NCI-H2107 treated with DMSO at 0.1 percent for 48 hours (cell line): ENCODE measurements at regions not wholly inside any gene's neighbourhood (a gene's known extent, or its start where the extent isn't known, plus 50 kb on each side); places are given as distances from the start of the nearest gene placed in this dataset.
A peak's percentile ranks its signal among the peaks of the same experiment; 100 is the strongest.

Experiments
- DNase-seq: peaks from one replicate; lab custom pipeline; 2025; ENCODE audit not compliant: unreplicated experiment; lab: John Stamatoyannopoulos, UW

GRCh38 chr4:123259676-123260646 lies 136.6 kb upstream of the SPRY1 start:
- no peak for DNase-seq

GRCh38 chr4:123260653-123261052 lies 135.9 kb upstream of the SPRY1 start:
- DNase-seq = no peak

- no peak for DNase-seq
These were observed 134.5 kb upstream of the SPRY1 start for GRCh38 chr4:123262080-123262479.

GRCh38 chr4:123265443-123265842 lies 131.2 kb upstream of the SPRY1 start:
- no peak for DNase-seq

- no peak for DNase-seq
These were observed 130.4 kb upstream of the SPRY1 start for GRCh38 chr4:123266221-123266620.

- DNase-seq = no peak
These were observed 117.8 kb upstream of the SPRY1 start for GRCh38 chr4:123278755-123279154.

GRCh38 chr4:123283371-123283895 lies 113.2 kb upstream of the SPRY1 start:
- DNase-seq = no peak

GRCh38 chr4:123284168-123284567 lies 112.4 kb upstream of the SPRY1 start:
- no peak for DNase-seq

- no peak for DNase-seq
These were observed 109.6 kb upstream of the SPRY1 start for GRCh38 chr4:123286903-123287466.

GRCh38 chr4:123288309-123289025 lies 108.1 kb upstream of the SPRY1 start:
- no peak for DNase-seq

GRCh38 chr4:123291329-123291728 lies 105.3 kb upstream of the SPRY1 start:
- no peak for DNase-seq

GRCh38 chr4:123297836-123298235 lies 98.8 kb upstream of the SPRY1 start:
- DNase-seq = no peak

GRCh38 chr4:123298261-123298660 lies 98.3 kb upstream of the SPRY1 start:
- no peak for DNase-seq

- no peak for DNase-seq
These were observed 97.8 kb upstream of the SPRY1 start for GRCh38 chr4:123298801-123299200.

- DNase-seq = no peak
These were observed 97.3 kb upstream of the SPRY1 start for GRCh38 chr4:123299212-123299691.

GRCh38 chr4:123300222-123301039 lies 96.2 kb upstream of the SPRY1 start:
- DNase-seq = no peak

- DNase-seq = no peak
These were observed 94.7 kb upstream of the SPRY1 start for GRCh38 chr4:123301923-123302322.

- peak; percentile 88 for DNase-seq
These were observed 92.2 kb upstream of the SPRY1 start for GRCh38 chr4:123304151-123304964.

GRCh38 chr4:123305736-123306135 lies 90.9 kb upstream of the SPRY1 start:
- DNase-seq = peak; percentile 27

- DNase-seq = no peak
These were observed 89.8 kb upstream of the SPRY1 start for GRCh38 chr4:123306769-123307168.
